H9 (cell line): ENCODE measurements at regions not wholly inside any gene's neighbourhood (a gene's known extent, or its start where the extent isn't known, plus 50 kb on each side); places are given as distances from the start of the nearest gene placed in this dataset.

Source experiments
- DNase-seq: peaks from one replicate; pipeline ENCODE4 v3.0.0-alpha.2; 2017
- H2AFZ ChIP-seq: one replicate; pipeline ENCODE4 v1.6.1; 2013; ENCODE audit warnings: mild to moderate bottlenecking, low read length, control low read depth, moderate library complexity
- H2AK5ac ChIP-seq: 2 replicates; pipeline ENCODE4 v1.6.1; 2013; ENCODE audit warnings: low read length, control low read depth, mixed read lengths; ENCODE audit not compliant: insufficient read length
- H2BK120ac ChIP-seq: one replicate; pipeline ENCODE4 v1.6.1; 2013; ENCODE audit warnings: low read depth, mild to moderate bottlenecking, low read length, control low read depth, inconsistent platforms; ENCODE audit not compliant: poor library complexity, severe bottlenecking
- H2BK12ac ChIP-seq: 2 replicates; pipeline ENCODE4 v1.6.1; 2013; ENCODE audit warnings: low read length, control low read depth, mixed read lengths, low read depth; ENCODE audit not compliant: insufficient read length
- H2BK15ac ChIP-seq: 2 replicates; pipeline ENCODE4 v1.6.1; 2013; ENCODE audit warnings: low read depth, low read length, control low read depth
- H2BK20ac ChIP-seq: one replicate; pipeline ENCODE4 v1.6.1; 2013; ENCODE audit warnings: low read depth, mild to moderate bottlenecking, low read length, control low read depth, inconsistent platforms; ENCODE audit not compliant: poor library complexity, severe bottlenecking
- H2BK5ac ChIP-seq: 2 replicates; pipeline ENCODE4 v1.6.1; 2013; ENCODE audit warnings: low read length, control low read depth, mixed read lengths; ENCODE audit not compliant: insufficient read length
- H3K14ac ChIP-seq: 2 replicates; pipeline ENCODE4 v1.6.1; 2013; ENCODE audit warnings: low read length, control low read depth; ENCODE audit not compliant: insufficient read depth
- H3K18ac ChIP-seq: 2 replicates; pipeline ENCODE4 v1.6.1; 2013; ENCODE audit warnings: low read depth, mild to moderate bottlenecking, mixed read lengths, low read length, control low read depth; ENCODE audit not compliant: insufficient read length
- H3K23ac ChIP-seq: 2 replicates; pipeline ENCODE4 v1.6.1; 2013; ENCODE audit warnings: low read length, control low read depth, mixed read lengths, low read depth; ENCODE audit not compliant: insufficient read length
- H3K23me2 ChIP-seq: 2 replicates; pipeline ENCODE4 v1.6.1; 2013; ENCODE audit warnings: low read depth, mild to moderate bottlenecking, mixed read lengths, low read length, control low read depth; ENCODE audit not compliant: insufficient read length, poor library complexity, severe bottlenecking
- H3K27ac ChIP-seq: 2 replicates; pipeline ENCODE4 v1.5.1; 2013; ENCODE audit warnings: low read length, control low read depth, mixed read lengths, low read depth; ENCODE audit not compliant: insufficient read length
- H3K27me3 ChIP-seq: 2 replicates; pipeline ENCODE4 v1.6.1; 2013; ENCODE audit warnings: low read length, control low read depth, inconsistent platforms; ENCODE audit not compliant: insufficient read depth
- H3K4ac ChIP-seq: 2 replicates; pipeline ENCODE4 v1.6.1; 2013; ENCODE audit warnings: low read depth, mild to moderate bottlenecking, control low read depth, inconsistent platforms, low read length, moderate library complexity
- H3K4me1 ChIP-seq: 2 replicates; pipeline ENCODE4 v1.6.1; 2013; ENCODE audit warnings: low read length, control low read depth, inconsistent platforms; ENCODE audit not compliant: insufficient read depth
- H3K4me2 ChIP-seq: 2 replicates; pipeline ENCODE4 v1.6.1; 2013; ENCODE audit warnings: low read length, control low read depth, mixed read lengths; ENCODE audit not compliant: insufficient read length, insufficient read depth
- H3K56ac ChIP-seq: 2 replicates; pipeline ENCODE4 v1.6.1; 2013; ENCODE audit warnings: low read depth, mild to moderate bottlenecking, mixed read lengths, low read length, control low read depth; ENCODE audit not compliant: insufficient read length
- H3K79me1 ChIP-seq: 2 replicates; pipeline ENCODE4 v1.6.1; 2013; ENCODE audit warnings: low read depth, mild to moderate bottlenecking, moderate library complexity, low read length, control low read depth, inconsistent platforms; ENCODE audit not compliant: insufficient read depth, poor library complexity, severe bottlenecking
- H3K79me2 ChIP-seq: 2 replicates; pipeline ENCODE4 v1.6.1; 2013; ENCODE audit warnings: low read length, control low read depth, inconsistent platforms; ENCODE audit not compliant: insufficient read depth
- H3K9ac ChIP-seq: 2 replicates; pipeline ENCODE4 v1.6.1; 2013; ENCODE audit warnings: low read length, control low read depth, mixed read lengths; ENCODE audit not compliant: insufficient read length; ENCODE audit errors: extremely low read depth
- H3K9me3 ChIP-seq: one replicate; pipeline ENCODE4 v1.6.1; 2013; ENCODE audit warnings: low read depth, low read length, inconsistent platforms; ENCODE audit not compliant: control insufficient read depth
- H3T11ph ChIP-seq: one replicate; pipeline ENCODE4 v1.6.1; 2013; ENCODE audit warnings: mild to moderate bottlenecking, low read length, control low read depth, inconsistent platforms
- H4K20me1 ChIP-seq: one replicate; pipeline ENCODE4 v1.6.1; 2013; ENCODE audit not compliant: control insufficient read depth, insufficient read length, insufficient read depth
- H4K5ac ChIP-seq: 2 replicates; pipeline ENCODE4 v1.6.1; 2013; ENCODE audit warnings: low read depth, mild to moderate bottlenecking, mixed read lengths, low read length, control low read depth; ENCODE audit not compliant: insufficient read length
- H4K8ac ChIP-seq: replicated peaks from 2 replicates; pipeline ENCODE4 v1.6.1; 2013; ENCODE audit warnings: low read length, control low read depth, mixed read lengths, low read depth; ENCODE audit not compliant: insufficient read length
- H4K91ac ChIP-seq: 2 replicates; pipeline ENCODE4 v1.6.1; 2013; ENCODE audit warnings: low read depth, mild to moderate bottlenecking, moderate library complexity, mixed read lengths, low read length, control low read depth; ENCODE audit not compliant: insufficient read length
- H3K27ac Mint-ChIP-seq, 3 experiments: 2 replicates in 2 of 3; 3 replicates in 1 of 3; pipeline ENCODE4 v1.8.0; 2020 to 2021; ENCODE audit warnings: mixed read lengths in 3 of 3, mild to moderate bottlenecking in 1 of 3, moderate library complexity in 1 of 3
- H3K27me3 Mint-ChIP-seq: 2 replicates; pipeline ENCODE4 v1.8.0; 2021; ENCODE audit warnings: low read depth, mild to moderate bottlenecking, moderate library complexity, mixed read lengths
- H3K36me3 Mint-ChIP-seq, 3 experiments: 2 replicates in 2 of 3; 3 replicates in 1 of 3; pipeline ENCODE4 v1.8.0; 2020 to 2021; ENCODE audit warnings: low read depth in 3 of 3, mixed read lengths in 3 of 3; ENCODE audit not compliant: insufficient read depth in 1 of 3
- H3K4me1 Mint-ChIP-seq, 2 experiments: 2 replicates each; pipeline ENCODE4 v1.8.0; 2020; ENCODE audit warnings: mixed read lengths in 2 of 2
- H3K4me3 Mint-ChIP-seq, 2 experiments: 2 replicates in 1 of 2; 3 replicates in 1 of 2; pipeline ENCODE4 v1.8.0; 2020 to 2021; ENCODE audit warnings: mild to moderate bottlenecking in 2 of 2, mixed read lengths in 2 of 2, moderate library complexity in 1 of 2
- H3K9me3 Mint-ChIP-seq, 2 experiments: 2 replicates in 1 of 2; 3 replicates in 1 of 2; pipeline ENCODE4 v1.8.0; 2020; ENCODE audit warnings: mild to moderate bottlenecking in 2 of 2, mixed read lengths in 2 of 2, moderate library complexity in 1 of 2
- WGBS: extraction: QIAGEN DNeasy Blood & Tissue Kit; methylation state at CpG from one replicate; pipeline ENCODE4 v1.1.7; 2013; ENCODE audit warnings: missing lambda C conversion rate, low lambda C conversion rate, mixed read lengths; ENCODE audit not compliant: insufficient read length; ENCODE audit errors: extremely low coverage; 5-methylcytosine and 5-hydroxymethylcytosine counted together
- TF ChIP-seq, protein P1 (sequence below): fragments of 200-600 bp; sonication (generic); conservative IDR thresholded peaks from 3 replicates; pipeline ENCODE4 v1.8.0; 2021; ENCODE audit warnings: antibody characterized with exemption, mild to moderate bottlenecking

- Histone ChIP-seq H3K79me2 (no peaks in the 10 kb centered on the region), H3K4me2 (no peak overlapping the region), H3K79me1 (no peaks in the 10 kb centered on the region), H2BK20ac (no peak overlapping the region), H3K18ac (no peak overlapping the region), H2BK5ac (no peak overlapping the region), H3K27me3 (no peaks in the 10 kb centered on the region), H2BK15ac (no peak overlapping the region), H3K9ac (no peak overlapping the region), H2AFZ (no peak overlapping the region), H3K4me1 (no peaks in the 10 kb centered on the region), H4K20me1 (no peaks in the 10 kb centered on the region), H4K8ac (no peak overlapping the region), H3K14ac (no peak overlapping the region), H3K9me3 (no peaks in the 10 kb centered on the region), H3K23ac (no peak overlapping the region), H3K56ac (no peak overlapping the region), H3K27ac (no peak overlapping the region), H2BK120ac (no peak overlapping the region), H3K4ac (no peak overlapping the region), H2AK5ac (no peak overlapping the region), H2BK12ac (no peak overlapping the region), H3K23me2 (no peaks in the 10 kb centered on the region), H4K91ac (no peak overlapping the region), H4K5ac (no peak overlapping the region), H3T11ph (no peak overlapping the region)
- Mint-ChIP-seq H3K36me3 (no peaks in the 10 kb centered on the region; a peak in 1 of 7 replicates), H3K9me3 (peaks cover 0 to 4% of the 10 kb centered on the region in 2 experiments; a peak in 4 of 5 replicates), H3K4me3 (no peak overlapping the region), H3K4me1 (no peaks in the 10 kb centered on the region), H3K27ac (no peak overlapping the region), H3K27me3 (no peaks in the 10 kb centered on the region)
- WGBS = no CpG with 5 or more reads among the region's 1 CpG
- TF ChIP-seq, protein P1, sequence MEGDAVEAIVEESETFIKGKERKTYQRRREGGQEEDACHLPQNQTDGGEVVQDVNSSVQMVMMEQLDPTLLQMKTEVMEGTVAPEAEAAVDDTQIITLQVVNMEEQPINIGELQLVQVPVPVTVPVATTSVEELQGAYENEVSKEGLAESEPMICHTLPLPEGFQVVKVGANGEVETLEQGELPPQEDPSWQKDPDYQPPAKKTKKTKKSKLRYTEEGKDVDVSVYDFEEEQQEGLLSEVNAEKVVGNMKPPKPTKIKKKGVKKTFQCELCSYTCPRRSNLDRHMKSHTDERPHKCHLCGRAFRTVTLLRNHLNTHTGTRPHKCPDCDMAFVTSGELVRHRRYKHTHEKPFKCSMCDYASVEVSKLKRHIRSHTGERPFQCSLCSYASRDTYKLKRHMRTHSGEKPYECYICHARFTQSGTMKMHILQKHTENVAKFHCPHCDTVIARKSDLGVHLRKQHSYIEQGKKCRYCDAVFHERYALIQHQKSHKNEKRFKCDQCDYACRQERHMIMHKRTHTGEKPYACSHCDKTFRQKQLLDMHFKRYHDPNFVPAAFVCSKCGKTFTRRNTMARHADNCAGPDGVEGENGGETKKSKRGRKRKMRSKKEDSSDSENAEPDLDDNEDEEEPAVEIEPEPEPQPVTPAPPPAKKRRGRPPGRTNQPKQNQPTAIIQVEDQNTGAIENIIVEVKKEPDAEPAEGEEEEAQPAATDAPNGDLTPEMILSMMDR = no peak
- no peak for DNase-seq
Observed at GRCh38 chr6:62707914-62708313, 421.9 kb upstream of the KHDRBS2 start.
